GM12878 (cell line): ENCODE measurements at regions not wholly inside any gene's neighbourhood (a gene's known extent, or its start where the extent isn't known, plus 50 kb on each side); places are given as distances from the start of the nearest gene placed in this dataset.

Experiments used
- ATAC-seq: fragments of 200-7000 bp; cut with Tn5 transposase; 3 replicates; pipeline ENCODE4 v1.9.1; 2020; ENCODE audit warnings: mild to moderate bottlenecking, moderate library complexity
- BruUV-seq: library from RNA; stranded (reverse); fragments of 400-500 nt; replicated peaks from 2 replicates; lab custom pipeline; 2021; lab: Mats Ljungman, UMichigan
- CTCF ChIA-PET: fragments of 300-600 bp; sonication (Branson Sonifier 250); formaldehyde crosslinking; extraction: SDS; loops from one replicate; lab custom pipeline; 2021; ENCODE audit warnings: inconsistent platforms; lab: Yijun Ruan, JAX
- POLR2A ChIA-PET: fragments of 350-600 bp; formaldehyde crosslinking; extraction: SDS; loops from one replicate; lab custom pipeline; 2021; ENCODE audit warnings: inconsistent platforms; lab: Charles Lee
- RAD21 ChIA-PET: fragments of 300-600 bp; sonication (Branson Sonifier 250); formaldehyde crosslinking; loops from one replicate; lab custom pipeline; 2023; ENCODE audit warnings: antibody characterized with exemption; ENCODE audit not compliant: unreplicated experiment; lab: Charles Lee
- SMC1A ChIA-PET: fragments of 300-600 bp; sonication (Branson Sonifier 250); formaldehyde crosslinking; loops from one replicate; lab custom pipeline; 2023; ENCODE audit not compliant: unreplicated experiment, uncharacterized antibody; lab: Charles Lee
- DNase-seq: peaks from one replicate; pipeline ENCODE4 v3.0.0-alpha.2; 2011; ENCODE audit warnings: low read depth, low spot score
- FAIRE-seq: peaks from 3 replicates; lab custom pipeline; 2011; peaks lifted over from hg19 to GRCh38; lab: Jason Lieb, UNC
- H2AFZ ChIP-seq: 2 replicates; pipeline ENCODE4 v1.6.0; 2011; ENCODE audit warnings: low read depth, low read length, control low read depth; ENCODE audit not compliant: control insufficient read depth
- H3K27ac ChIP-seq: 2 replicates; pipeline ENCODE4 v1.5.1; 2011; ENCODE audit warnings: control low read depth; ENCODE audit not compliant: control insufficient read depth, insufficient read depth
- H3K27me3 ChIP-seq, 2 experiments: replicated peaks in 1 of 2; 2 replicates each; pipeline versions ENCODE4 v1.6.0 to v1.6.1; 2011; ENCODE audit warnings: low read length in 1 of 2; ENCODE audit not compliant: control insufficient read depth in 2 of 2, insufficient read depth in 2 of 2
- H3K36me3 ChIP-seq, 2 experiments: 2 replicates each; pipeline ENCODE4 v1.5.1; 2011; ENCODE audit warnings: low read length in 1 of 2; ENCODE audit not compliant: control insufficient read depth in 2 of 2, insufficient read depth in 2 of 2
- H3K4me1 ChIP-seq: 2 replicates; pipeline ENCODE4 v1.6.1; 2011; ENCODE audit warnings: mild to moderate bottlenecking, low read length, moderate library complexity, mixed read lengths; ENCODE audit not compliant: control insufficient read depth, insufficient read depth
- H3K4me2 ChIP-seq: 2 replicates; pipeline ENCODE4 v1.6.0; 2011; ENCODE audit warnings: control low read depth; ENCODE audit not compliant: control insufficient read depth, insufficient read depth
- H3K4me3 ChIP-seq: fragments of 200-600 bp; sonication (generic); 2 replicates; pipeline ENCODE4 v1.5.1; 2016
- H3K79me2 ChIP-seq: 2 replicates; pipeline ENCODE4 v1.6.0; 2011; ENCODE audit warnings: low read length; ENCODE audit not compliant: control insufficient read depth, insufficient read depth
- H3K9ac ChIP-seq: 2 replicates; pipeline ENCODE4 v1.8.0; 2011; ENCODE audit warnings: low read length, control low read depth, mixed read lengths; ENCODE audit not compliant: control insufficient read depth, insufficient read depth
- H3K9me3 ChIP-seq: replicated peaks from 3 replicates; pipeline ENCODE4 v1.5.1; 2011; ENCODE audit warnings: mild to moderate bottlenecking, low read length; ENCODE audit not compliant: control insufficient read depth, insufficient read depth
- H4K20me1 ChIP-seq: 2 replicates; pipeline ENCODE4 v1.6.0; 2011; ENCODE audit not compliant: control insufficient read depth, insufficient read depth
- BCLAF1 ChIP-seq: fragments of 450-650 bp; IDR thresholded peaks from 2 replicates; pipeline ENCODE4 v1.6.1; 2017; ENCODE audit warnings: antibody characterized with exemption, mild to moderate bottlenecking, moderate library complexity
- BHLHE40 ChIP-seq, 2 experiments: fragments of 450-650 bp in 1 of 2; IDR thresholded peaks; 2 replicates each; pipeline ENCODE4 v1.6.1; 2011 to 2017; ENCODE audit warnings: low read depth in 2 of 2, borderline replicate concordance in 1 of 2, improper control_type of control experiment in 1 of 2, low read length in 1 of 2, mild to moderate bottlenecking in 1 of 2
- BRCA1 ChIP-seq: IDR thresholded peaks from 2 replicates; pipeline ENCODE4 v1.6.1; 2011; ENCODE audit warnings: low read depth, low read length, improper control_type of control experiment
- CHD4 ChIP-seq: fragments of 200-600 bp; sonication (generic); IDR thresholded peaks from 2 replicates; pipeline ENCODE4 v1.6.1; 2016; ENCODE audit warnings: mild to moderate bottlenecking
- CUX1 ChIP-seq: IDR thresholded peaks from 2 replicates; pipeline ENCODE4 v1.6.1; 2012; ENCODE audit warnings: improper control_type of control experiment, low read depth, low read length; ENCODE audit not compliant: insufficient replicate concordance
- GATAD2B ChIP-seq: fragments of 450-650 bp; conservative IDR thresholded peaks from 2 replicates; pipeline ENCODE4 v1.6.1; 2017; ENCODE audit warnings: low read depth, mild to moderate bottlenecking, moderate library complexity
- JUND ChIP-seq: IDR thresholded peaks from 2 replicates; pipeline ENCODE4 v1.6.1; 2012; ENCODE audit warnings: low read depth, mild to moderate bottlenecking, low read length, improper control_type of control experiment, moderate library complexity
- MYB ChIP-seq: fragments of 150-350 bp; IDR thresholded peaks from 2 replicates; pipeline ENCODE4 v1.6.1; 2014; ENCODE audit warnings: mild to moderate bottlenecking, low read depth, low read length, borderline replicate concordance
- NFYA ChIP-seq: IDR thresholded peaks from 2 replicates; pipeline ENCODE4 v1.6.1; 2011; ENCODE audit warnings: low read depth, mild to moderate bottlenecking, low read length, improper control_type of control experiment, borderline replicate concordance
- POLR2AphosphoS2 ChIP-seq: IDR thresholded peaks from 2 replicates; pipeline ENCODE4 v1.6.1; 2011; ENCODE audit warnings: low read depth, mild to moderate bottlenecking, low read length, improper control_type of control experiment, moderate library complexity
- YBX1 ChIP-seq: fragments of 450-650 bp; IDR thresholded peaks from 2 replicates; pipeline ENCODE4 v1.6.1; 2016; ENCODE audit warnings: antibody characterized with exemption
- ZNF622 ChIP-seq: fragments of 450-650 bp; IDR thresholded peaks from 2 replicates; pipeline ENCODE4 v1.6.1; 2017; ENCODE audit warnings: mild to moderate bottlenecking, inconsistent platforms
- WGBS: methylation state at CpG from one replicate; pipeline ENCODE4 v1.1.6; 2016; ENCODE audit warnings: low lambda C conversion rate; ENCODE audit not compliant: insufficient replicate concordance, insufficient coverage; ENCODE audit errors: missing lambda C conversion rate; 5-methylcytosine and 5-hydroxymethylcytosine counted together
- in situ Hi-C: fragments of 300-500 bp; cut with MboI; formaldehyde crosslinking; loops from 9 replicates; pipeline ENCODE4 v1.14.3; 2018; ENCODE audit warnings: mixed read lengths
- intact Hi-C: fragments of 100-400 bp; cut with micrococcal nuclease; formaldehyde crosslinking; loops from one replicate; pipeline ENCODE4 v1.14.2; 2022; ENCODE audit not compliant: unreplicated experiment
- TF ChIP-seq, protein P1 (sequence below): IDR thresholded peaks from 2 replicates; pipeline ENCODE4 v1.6.1; 2012; ENCODE audit warnings: low read depth, low read length, improper control_type of control experiment
- TF ChIP-seq, protein P2 (sequence below): IDR thresholded peaks from 2 replicates; pipeline ENCODE4 v1.6.1; 2011; ENCODE audit warnings: low read depth, mild to moderate bottlenecking, low read length, moderate library complexity, borderline replicate concordance; ENCODE audit errors: extremely low read depth

DNA sequence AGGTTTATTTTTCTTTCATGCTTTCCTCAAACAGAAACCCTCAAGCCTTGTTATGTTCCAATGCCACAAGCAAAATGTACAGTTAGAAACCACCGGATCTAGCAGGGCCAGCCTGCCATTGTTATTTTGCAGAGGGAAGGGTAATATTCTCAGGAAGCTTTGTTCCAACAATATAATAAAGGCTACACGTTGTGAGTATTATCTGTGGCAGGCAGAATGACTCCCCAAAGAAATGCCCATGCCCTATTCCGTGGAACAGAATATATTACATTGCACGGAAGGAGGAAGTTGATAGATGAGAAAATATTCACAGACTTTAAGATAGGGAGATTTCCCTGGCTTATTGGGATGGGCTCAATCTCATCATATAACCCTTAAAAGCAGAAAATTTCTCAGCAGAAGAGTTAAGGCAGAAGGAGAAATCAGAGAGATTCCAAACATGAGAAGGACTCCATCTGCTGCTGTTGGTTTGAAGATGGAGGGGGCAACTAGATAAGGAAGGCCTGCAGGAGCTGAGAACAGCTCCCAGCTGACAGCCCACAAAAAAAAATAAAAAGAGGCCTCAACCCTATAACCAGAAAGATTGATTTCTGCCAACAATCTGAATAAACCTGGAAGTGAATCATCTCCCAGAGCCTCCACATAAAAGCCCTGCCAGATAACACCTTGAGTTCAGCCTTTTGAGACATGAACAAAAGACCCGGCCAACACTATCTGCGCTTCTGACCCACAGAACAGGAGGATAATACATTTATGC is 466.6 kb downstream of the LPIN1 start:
- no peaks in the 10 kb centered on the region for H4K20me1 ChIP-seq
- no peak for ATAC-seq
- H3K36me3 ChIP-seq = no peaks in the 10 kb centered on the region
- no peaks in the 10 kb centered on the region for H3K9me3 ChIP-seq
- BruUV-seq = no TSS peak
- H3K9ac ChIP-seq = no peak overlapping the region
- ChIA-PET SMC1A (no interaction called here), POLR2A (no interaction called here), CTCF (no interaction called here), RAD21 (no interaction called here)
- no peaks in the 10 kb centered on the region for H3K79me2 ChIP-seq
- no peak for FAIRE-seq
- H3K27me3 ChIP-seq = no peaks in the 10 kb centered on the region
- no peak overlapping the region for H3K27ac ChIP-seq
- intact Hi-C loops (no loop called here), in situ Hi-C loops (no loop called here)
- 72% methylated on average over 6 of the region's 6 CpGs for WGBS
- no peak for TF ChIP-seq MYB
- no peak for TF ChIP-seq BCLAF1
- no peak for TF ChIP-seq POLR2AphosphoS2
- TF ChIP-seq NFYA = no peak
- TF ChIP-seq GATAD2B = no peak
- no peak for TF ChIP-seq BHLHE40 (IDR thresholded peaks at IDR 0.05; ENCODE audit: borderline replicate concordance in 1 of 2, low read depth in 2 of 2, low read length in 1 of 2)
- TF ChIP-seq, protein P1, sequence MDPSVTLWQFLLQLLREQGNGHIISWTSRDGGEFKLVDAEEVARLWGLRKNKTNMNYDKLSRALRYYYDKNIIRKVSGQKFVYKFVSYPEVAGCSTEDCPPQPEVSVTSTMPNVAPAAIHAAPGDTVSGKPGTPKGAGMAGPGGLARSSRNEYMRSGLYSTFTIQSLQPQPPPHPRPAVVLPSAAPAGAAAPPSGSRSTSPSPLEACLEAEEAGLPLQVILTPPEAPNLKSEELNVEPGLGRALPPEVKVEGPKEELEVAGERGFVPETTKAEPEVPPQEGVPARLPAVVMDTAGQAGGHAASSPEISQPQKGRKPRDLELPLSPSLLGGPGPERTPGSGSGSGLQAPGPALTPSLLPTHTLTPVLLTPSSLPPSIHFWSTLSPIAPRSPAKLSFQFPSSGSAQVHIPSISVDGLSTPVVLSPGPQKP = no peak
- no peak for TF ChIP-seq ZNF622
- no peak for TF ChIP-seq CHD4
- TF ChIP-seq BRCA1 = no peak
- TF ChIP-seq, protein P2, sequence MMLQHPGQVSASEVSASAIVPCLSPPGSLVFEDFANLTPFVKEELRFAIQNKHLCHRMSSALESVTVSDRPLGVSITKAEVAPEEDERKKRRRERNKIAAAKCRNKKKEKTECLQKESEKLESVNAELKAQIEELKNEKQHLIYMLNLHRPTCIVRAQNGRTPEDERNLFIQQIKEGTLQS = no peak
- no peak for TF ChIP-seq JUND
- TF ChIP-seq CUX1 = no peak
- no peak for TF ChIP-seq YBX1
- H3K4me1 ChIP-seq = no peaks in the 10 kb centered on the region
- no peak overlapping the region for H3K4me3 ChIP-seq
- H2AFZ ChIP-seq = no peak overlapping the region
- no peak for DNase-seq
- H3K4me2 ChIP-seq = no peak overlapping the region
